OCI-LY3 (cell line): ENCODE measurements at regions not wholly inside any gene's neighbourhood (a gene's known extent, or its start where the extent isn't known, plus 50 kb on each side); places are given as distances from the start of the nearest gene placed in this dataset.

Source experiments
- H2AFZ ChIP-seq: fragments of 200-600, 300-600 bp; shearing (Covaris generic); 2 replicates; pipeline ENCODE4 v1.6.0; 2014; ENCODE audit warnings: antibody characterized with exemption, low read depth, low read length
- H3K27ac ChIP-seq: fragments of 200-600, 300-600 bp; sonication (generic); 2 replicates; pipeline ENCODE4 v1.5.1; 2014; ENCODE audit warnings: mild to moderate bottlenecking, low read length, moderate library complexity, mixed read lengths
- H3K27me3 ChIP-seq: fragments of 200-600, 300-600 bp; sonication (generic); 2 replicates; pipeline ENCODE4 v1.6.1; 2014; ENCODE audit warnings: low read depth, low read length, mixed read lengths
- H3K36me3 ChIP-seq: fragments of 200-600, 300-600 bp; sonication (generic); replicated peaks from 2 replicates; pipeline ENCODE3; 2014; ENCODE audit warnings: low read depth, low read length, mixed read lengths
- H3K4me1 ChIP-seq: fragments of 300-600, 200-600 bp; sonication (generic); 2 replicates; pipeline ENCODE4 v1.6.1; 2014; ENCODE audit warnings: low read length, mixed read lengths
- H3K4me2 ChIP-seq: fragments of 200-600, 300-600 bp; sonication (generic); 2 replicates; pipeline ENCODE4 v1.6.1; 2014; ENCODE audit warnings: low read length, mixed read lengths
- H3K4me3 ChIP-seq: fragments of 300-600, 200-600 bp; sonication (generic); 2 replicates; pipeline ENCODE4 v1.5.1; 2014; ENCODE audit warnings: antibody characterized with exemption, mild to moderate bottlenecking, low read length, moderate library complexity
- H3K79me2 ChIP-seq: fragments of 300-600, 200-600 bp; shearing (Covaris generic); 2 replicates; pipeline ENCODE4 v1.6.1; 2014; ENCODE audit warnings: mild to moderate bottlenecking, low read length, mixed read lengths
- H3K9ac ChIP-seq: fragments of 300-600, 200-600 bp; shearing (Covaris generic); 2 replicates; pipeline ENCODE4 v1.6.0; 2014; ENCODE audit warnings: mild to moderate bottlenecking, low read length, moderate library complexity
- H3K9me3 ChIP-seq: fragments of 200-600, 300-600 bp; shearing (Covaris generic); 2 replicates; pipeline ENCODE4 v1.6.1; 2014; ENCODE audit warnings: low read length, mixed read lengths; ENCODE audit not compliant: insufficient read depth
- H4K20me1 ChIP-seq: fragments of 200-600, 300-600 bp; sonication (generic); 2 replicates; pipeline ENCODE4 v1.6.1; 2016; ENCODE audit warnings: low read length, mixed read lengths; ENCODE audit not compliant: insufficient read depth
- EZH2phosphoT487 ChIP-seq: fragments of 200-600 bp; shearing (Covaris generic); IDR thresholded peaks from 2 replicates; pipeline ENCODE4 v1.6.1; 2018; ENCODE audit warnings: antibody characterized with exemption, mixed run types, low read depth
- TF ChIP-seq, protein P1 (sequence below): fragments of 200-600, 300-600 bp; sonication (generic); IDR thresholded peaks from 2 replicates; pipeline ENCODE4 v1.5.1; 2014; ENCODE audit warnings: antibody characterized with exemption, low read length, low read depth

DNA sequence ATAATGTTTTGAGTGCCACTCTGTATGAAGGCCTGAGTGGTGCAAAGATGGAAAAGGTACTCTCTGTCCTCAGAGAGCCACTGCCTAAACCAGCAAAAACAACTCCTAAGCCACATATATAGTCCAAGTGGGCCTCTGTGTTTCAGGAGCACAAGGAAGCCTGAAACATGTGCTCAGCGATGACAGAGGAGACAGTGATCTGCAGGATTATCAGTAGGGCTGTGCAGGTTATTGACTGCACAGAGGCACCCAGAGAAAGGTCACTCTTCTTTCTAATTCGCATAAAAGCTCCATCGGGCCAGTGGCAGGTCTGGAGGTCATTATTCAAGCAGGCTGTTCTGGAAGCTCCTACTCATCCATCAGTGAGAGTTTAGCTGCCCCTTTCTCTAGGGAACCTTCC lies 361.9 kb downstream of the BCL11B start:
- Histone ChIP-seq H3K27ac (no peak overlapping the region), H4K20me1 (no peaks in the 10 kb centered on the region), H3K4me2 (no peak overlapping the region), H3K79me2 (no peaks in the 10 kb centered on the region), H3K4me1 (peaks cover 11% of the 10 kb centered on the region), H3K27me3 (no peaks in the 10 kb centered on the region), H3K9me3 (no peaks in the 10 kb centered on the region), H2AFZ (no peak overlapping the region), H3K36me3 (no peaks in the 10 kb centered on the region), H3K9ac (no peak overlapping the region), H3K4me3 (no peak overlapping the region)
- TF ChIP-seq EZH2phosphoT487 = no peak
- TF ChIP-seq, protein P1, sequence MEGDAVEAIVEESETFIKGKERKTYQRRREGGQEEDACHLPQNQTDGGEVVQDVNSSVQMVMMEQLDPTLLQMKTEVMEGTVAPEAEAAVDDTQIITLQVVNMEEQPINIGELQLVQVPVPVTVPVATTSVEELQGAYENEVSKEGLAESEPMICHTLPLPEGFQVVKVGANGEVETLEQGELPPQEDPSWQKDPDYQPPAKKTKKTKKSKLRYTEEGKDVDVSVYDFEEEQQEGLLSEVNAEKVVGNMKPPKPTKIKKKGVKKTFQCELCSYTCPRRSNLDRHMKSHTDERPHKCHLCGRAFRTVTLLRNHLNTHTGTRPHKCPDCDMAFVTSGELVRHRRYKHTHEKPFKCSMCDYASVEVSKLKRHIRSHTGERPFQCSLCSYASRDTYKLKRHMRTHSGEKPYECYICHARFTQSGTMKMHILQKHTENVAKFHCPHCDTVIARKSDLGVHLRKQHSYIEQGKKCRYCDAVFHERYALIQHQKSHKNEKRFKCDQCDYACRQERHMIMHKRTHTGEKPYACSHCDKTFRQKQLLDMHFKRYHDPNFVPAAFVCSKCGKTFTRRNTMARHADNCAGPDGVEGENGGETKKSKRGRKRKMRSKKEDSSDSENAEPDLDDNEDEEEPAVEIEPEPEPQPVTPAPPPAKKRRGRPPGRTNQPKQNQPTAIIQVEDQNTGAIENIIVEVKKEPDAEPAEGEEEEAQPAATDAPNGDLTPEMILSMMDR = no peak

DNA sequence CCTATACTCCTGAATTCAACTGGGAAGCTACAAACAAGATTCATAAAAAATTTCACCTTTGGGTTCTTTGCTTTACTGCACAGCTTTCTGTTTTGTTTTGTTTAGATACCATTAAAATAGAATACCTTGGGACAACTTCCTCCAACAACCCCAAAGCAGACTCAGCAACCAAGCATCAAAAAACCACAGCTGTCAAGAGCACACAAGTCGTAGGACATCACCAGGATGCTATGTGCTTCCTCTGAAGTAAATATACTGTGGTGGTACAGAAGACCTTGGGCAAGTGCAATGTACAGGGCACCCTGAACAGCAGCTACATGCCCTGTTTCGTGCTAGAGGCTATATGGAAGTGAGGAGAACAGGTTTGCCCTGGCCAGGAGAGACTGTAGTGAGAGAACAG lies 359.3 kb downstream of the BCL11B start:
- H3K9me3 ChIP-seq = no peaks in the 10 kb centered on the region
- H3K36me3 ChIP-seq = no peaks in the 10 kb centered on the region
- no peaks in the 10 kb centered on the region for H3K27me3 ChIP-seq
- no peaks in the 10 kb centered on the region for H3K4me1 ChIP-seq
- no peak overlapping the region for H3K4me3 ChIP-seq
- H3K79me2 ChIP-seq = no peaks in the 10 kb centered on the region
- H3K9ac ChIP-seq = no peak overlapping the region
- H3K27ac ChIP-seq = no peak overlapping the region
- H2AFZ ChIP-seq = no peak overlapping the region
- no peak overlapping the region for H3K4me2 ChIP-seq
- TF ChIP-seq EZH2phosphoT487 = no peak
- TF ChIP-seq, protein P1 = no peak
- no peaks in the 10 kb centered on the region for H4K20me1 ChIP-seq

DNA sequence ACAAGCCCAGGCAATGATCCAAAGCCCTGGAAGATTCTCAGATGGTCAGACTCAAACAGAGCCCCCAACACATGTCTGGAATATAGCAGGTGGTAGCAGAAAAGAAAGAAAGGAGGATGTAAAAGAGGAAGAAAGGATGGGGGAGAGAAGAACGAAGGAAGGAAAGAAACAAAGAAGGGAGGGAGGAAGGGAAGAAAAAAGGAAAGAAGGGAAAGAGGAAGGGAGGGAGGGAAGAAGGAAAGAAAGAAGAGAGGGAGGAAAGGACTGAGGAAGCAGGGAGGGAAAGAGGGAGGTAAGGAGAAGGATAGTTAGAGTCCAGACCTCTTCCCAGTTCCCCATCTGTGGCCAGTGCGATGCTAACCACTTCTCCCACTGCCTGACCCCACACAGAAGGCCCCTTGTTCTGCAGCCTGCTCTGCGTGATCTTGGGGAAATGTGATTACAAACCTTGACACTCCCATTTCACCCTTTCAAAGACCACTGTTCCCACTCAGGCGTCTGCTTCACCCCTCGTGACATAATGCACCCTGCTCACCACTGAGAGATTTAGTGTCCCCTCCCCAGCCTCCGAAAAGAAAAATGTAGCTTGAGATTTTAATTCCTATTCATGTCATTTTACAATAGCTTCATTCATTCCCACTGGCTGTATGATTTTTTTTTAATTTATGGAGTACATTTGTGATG lies 357.9 kb downstream of the BCL11B start:
- H3K4me1 ChIP-seq = no peaks in the 10 kb centered on the region
- H3K9ac ChIP-seq = no peak overlapping the region
- H4K20me1 ChIP-seq = no peaks in the 10 kb centered on the region
- no peaks in the 10 kb centered on the region for H3K79me2 ChIP-seq
- H3K4me3 ChIP-seq = no peak overlapping the region
- TF ChIP-seq, protein P1 = no peak
- no peak for TF ChIP-seq EZH2phosphoT487
- H3K27ac ChIP-seq = no peak overlapping the region
- H3K36me3 ChIP-seq = no peaks in the 10 kb centered on the region
- H2AFZ ChIP-seq = no peak overlapping the region
- H3K27me3 ChIP-seq = no peaks in the 10 kb centered on the region
- H3K4me2 ChIP-seq = no peak overlapping the region
- no peaks in the 10 kb centered on the region for H3K9me3 ChIP-seq

DNA sequence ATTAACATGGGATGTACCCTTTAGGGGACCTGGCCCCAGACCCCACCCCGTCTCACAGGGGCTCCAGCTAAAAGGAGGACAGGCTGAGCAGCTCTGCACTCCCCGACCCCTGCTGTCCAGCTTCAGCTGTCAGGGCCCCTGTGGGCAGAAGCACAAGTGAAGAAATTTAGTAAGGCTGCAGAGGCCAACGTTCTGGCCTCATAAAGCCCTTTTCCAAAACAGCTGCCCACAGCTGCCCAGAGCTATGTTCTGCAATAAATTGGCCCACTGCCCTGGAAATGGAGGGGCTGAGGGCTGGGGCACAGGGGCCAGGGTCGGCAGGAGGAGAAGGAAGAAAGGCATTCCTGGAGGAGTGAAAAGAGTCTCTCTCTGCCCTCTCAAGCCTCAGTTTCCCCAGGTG lies 357.1 kb downstream of the BCL11B start:
- no peak overlapping the region for H3K27ac ChIP-seq
- H4K20me1 ChIP-seq = no peaks in the 10 kb centered on the region
- TF ChIP-seq EZH2phosphoT487 = no peak
- TF ChIP-seq, protein P1 = no peak

More for the DNA sequence above, 357.1 kb downstream of the BCL11B start:
- Histone ChIP-seq H2AFZ (no peak overlapping the region), H3K9me3 (no peaks in the 10 kb centered on the region), H3K4me3 (no peak overlapping the region), H3K79me2 (no peaks in the 10 kb centered on the region), H3K27me3 (no peaks in the 10 kb centered on the region), H3K4me1 (peaks cover 3% of the 10 kb centered on the region; the same call in 1 of the 2 replicates), H3K36me3 (no peaks in the 10 kb centered on the region), H3K9ac (no peak overlapping the region), H3K4me2 (no peak overlapping the region)
